Upper lobe of left lung (tissue), 4 donors: ENCODE measurements at regions not wholly inside any gene's neighbourhood (a gene's known extent, or its start where the extent isn't known, plus 50 kb on each side); places are given as distances from the start of the nearest gene placed in this dataset.

Experiments used
- POLR2A ChIP-seq, 4 donors: fragments of 450-650 bp; IDR thresholded peaks; one replicate each; pipeline ENCODE4 v1.5.1; 2016 to 2017; ENCODE audit warnings: antibody characterized with exemption in 4 of 4, mild to moderate bottlenecking in 2 of 4
- TF ChIP-seq, protein P1 (sequence below), 6 experiments: fragments of 450-650 bp in 4 of 6; fragments of 200-600 bp in 2 of 6; sonication (generic) in 2 of 6; IDR thresholded peaks; one replicate each; pipeline ENCODE4 v1.5.1; 2016 to 2019; ENCODE audit warnings: antibody characterized with exemption in 6 of 6

DNA sequence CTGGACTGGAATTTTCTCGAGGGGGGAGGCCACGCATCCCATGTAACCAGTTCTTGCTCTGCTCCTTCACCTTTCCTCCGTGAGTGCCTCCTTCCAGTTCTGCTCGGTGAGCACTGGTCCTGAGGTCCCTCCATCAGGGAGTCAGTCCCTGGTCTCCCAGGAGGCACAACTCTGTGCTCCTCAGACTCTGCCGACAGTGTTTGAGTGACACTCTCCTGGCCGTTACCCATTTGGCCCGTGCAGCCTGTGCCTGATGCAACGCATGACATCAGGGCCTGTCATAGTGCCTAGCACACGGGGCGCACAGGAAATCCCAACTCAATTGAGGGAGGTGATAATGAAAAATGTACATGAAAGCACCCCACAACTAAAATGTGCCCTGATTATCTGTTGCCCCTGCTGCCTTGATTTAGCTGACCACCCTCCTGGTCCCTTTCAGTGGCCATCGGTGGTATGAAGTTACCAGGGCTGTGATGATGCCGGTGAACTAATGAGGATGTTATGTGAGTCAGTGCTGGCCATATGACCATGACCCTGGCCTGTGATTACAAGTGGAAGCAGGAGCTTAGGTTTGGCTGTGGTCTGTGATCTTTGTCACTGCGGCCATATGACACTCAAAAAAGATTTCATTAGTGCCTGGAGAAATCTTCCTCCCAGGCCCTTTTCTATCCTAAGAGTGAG lies 144.6 kb downstream of the TDRD15 start:
- TF ChIP-seq, protein P1, sequence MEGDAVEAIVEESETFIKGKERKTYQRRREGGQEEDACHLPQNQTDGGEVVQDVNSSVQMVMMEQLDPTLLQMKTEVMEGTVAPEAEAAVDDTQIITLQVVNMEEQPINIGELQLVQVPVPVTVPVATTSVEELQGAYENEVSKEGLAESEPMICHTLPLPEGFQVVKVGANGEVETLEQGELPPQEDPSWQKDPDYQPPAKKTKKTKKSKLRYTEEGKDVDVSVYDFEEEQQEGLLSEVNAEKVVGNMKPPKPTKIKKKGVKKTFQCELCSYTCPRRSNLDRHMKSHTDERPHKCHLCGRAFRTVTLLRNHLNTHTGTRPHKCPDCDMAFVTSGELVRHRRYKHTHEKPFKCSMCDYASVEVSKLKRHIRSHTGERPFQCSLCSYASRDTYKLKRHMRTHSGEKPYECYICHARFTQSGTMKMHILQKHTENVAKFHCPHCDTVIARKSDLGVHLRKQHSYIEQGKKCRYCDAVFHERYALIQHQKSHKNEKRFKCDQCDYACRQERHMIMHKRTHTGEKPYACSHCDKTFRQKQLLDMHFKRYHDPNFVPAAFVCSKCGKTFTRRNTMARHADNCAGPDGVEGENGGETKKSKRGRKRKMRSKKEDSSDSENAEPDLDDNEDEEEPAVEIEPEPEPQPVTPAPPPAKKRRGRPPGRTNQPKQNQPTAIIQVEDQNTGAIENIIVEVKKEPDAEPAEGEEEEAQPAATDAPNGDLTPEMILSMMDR (IDR thresholded peaks at IDR 0.05): no peak
- no peak for TF ChIP-seq POLR2A (IDR thresholded peaks at IDR 0.05)
